ENCODE measurements at regions not wholly inside any gene's neighbourhood (a gene's known extent, or its start where the extent isn't known, plus 50 kb on each side); places are given as distances from the start of the nearest gene placed in this dataset.

DNA sequence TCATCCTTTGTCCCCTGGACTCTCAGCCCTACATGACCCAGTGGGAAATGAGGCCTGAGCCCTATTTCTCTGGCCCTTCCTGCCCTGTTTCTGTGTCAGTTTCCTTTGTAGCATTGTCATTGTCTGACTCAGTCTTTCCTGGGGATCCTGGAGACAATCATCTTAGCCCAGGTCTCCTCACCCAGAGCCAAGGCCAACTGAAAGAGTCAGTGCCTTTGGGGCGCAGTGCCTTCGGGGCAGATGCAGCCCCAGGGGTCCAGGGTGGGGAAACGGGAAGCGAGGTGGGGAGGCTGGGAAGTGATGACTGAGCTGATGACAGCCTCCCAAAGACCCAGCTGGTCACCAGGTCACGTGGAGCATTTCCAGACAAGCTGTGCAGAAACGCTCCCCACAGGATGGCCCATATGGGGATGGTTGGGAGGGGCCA, 93.3 kb upstream of the SULF2 start:
- Histone ChIP-seq H3K4me2 (ENCODE audit: insufficient read depth, low read length) (no peak overlapping the region), H3K4me3 (ENCODE audit: insufficient read depth, low read length) (no peak overlapping the region), H3K27ac (ENCODE audit: low read depth, low read length) (no peak overlapping the region), H3K4me1 (ENCODE audit: insufficient read depth, low read length) (no peaks in the 10 kb centered on the region), H2AFZ (ENCODE audit: low read length) (no peak overlapping the region), H3K27me3 (ENCODE audit: insufficient read depth, low read length) (peaks cover 13% of the 10 kb centered on the region), H3K9me3 (ENCODE audit: low read depth, low read length) (no peaks in the 10 kb centered on the region), H3K36me3 (ENCODE audit: insufficient read depth, low read length) (no peaks in the 10 kb centered on the region), H3K79me2 (ENCODE audit: insufficient read depth, low read length) (no peaks in the 10 kb centered on the region), H4K20me1 (ENCODE audit: insufficient read depth, low read length) (no peaks in the 10 kb centered on the region)
- peak; percentile 62 for DNase-seq (ENCODE audit: insufficient read length, low spot score, missing footprints)
- TF ChIP-seq, protein P1, sequence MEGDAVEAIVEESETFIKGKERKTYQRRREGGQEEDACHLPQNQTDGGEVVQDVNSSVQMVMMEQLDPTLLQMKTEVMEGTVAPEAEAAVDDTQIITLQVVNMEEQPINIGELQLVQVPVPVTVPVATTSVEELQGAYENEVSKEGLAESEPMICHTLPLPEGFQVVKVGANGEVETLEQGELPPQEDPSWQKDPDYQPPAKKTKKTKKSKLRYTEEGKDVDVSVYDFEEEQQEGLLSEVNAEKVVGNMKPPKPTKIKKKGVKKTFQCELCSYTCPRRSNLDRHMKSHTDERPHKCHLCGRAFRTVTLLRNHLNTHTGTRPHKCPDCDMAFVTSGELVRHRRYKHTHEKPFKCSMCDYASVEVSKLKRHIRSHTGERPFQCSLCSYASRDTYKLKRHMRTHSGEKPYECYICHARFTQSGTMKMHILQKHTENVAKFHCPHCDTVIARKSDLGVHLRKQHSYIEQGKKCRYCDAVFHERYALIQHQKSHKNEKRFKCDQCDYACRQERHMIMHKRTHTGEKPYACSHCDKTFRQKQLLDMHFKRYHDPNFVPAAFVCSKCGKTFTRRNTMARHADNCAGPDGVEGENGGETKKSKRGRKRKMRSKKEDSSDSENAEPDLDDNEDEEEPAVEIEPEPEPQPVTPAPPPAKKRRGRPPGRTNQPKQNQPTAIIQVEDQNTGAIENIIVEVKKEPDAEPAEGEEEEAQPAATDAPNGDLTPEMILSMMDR (IDR thresholded peaks at IDR 0.05; ENCODE audit: extremely low read depth, low read depth, low read length): no peak

DNA sequence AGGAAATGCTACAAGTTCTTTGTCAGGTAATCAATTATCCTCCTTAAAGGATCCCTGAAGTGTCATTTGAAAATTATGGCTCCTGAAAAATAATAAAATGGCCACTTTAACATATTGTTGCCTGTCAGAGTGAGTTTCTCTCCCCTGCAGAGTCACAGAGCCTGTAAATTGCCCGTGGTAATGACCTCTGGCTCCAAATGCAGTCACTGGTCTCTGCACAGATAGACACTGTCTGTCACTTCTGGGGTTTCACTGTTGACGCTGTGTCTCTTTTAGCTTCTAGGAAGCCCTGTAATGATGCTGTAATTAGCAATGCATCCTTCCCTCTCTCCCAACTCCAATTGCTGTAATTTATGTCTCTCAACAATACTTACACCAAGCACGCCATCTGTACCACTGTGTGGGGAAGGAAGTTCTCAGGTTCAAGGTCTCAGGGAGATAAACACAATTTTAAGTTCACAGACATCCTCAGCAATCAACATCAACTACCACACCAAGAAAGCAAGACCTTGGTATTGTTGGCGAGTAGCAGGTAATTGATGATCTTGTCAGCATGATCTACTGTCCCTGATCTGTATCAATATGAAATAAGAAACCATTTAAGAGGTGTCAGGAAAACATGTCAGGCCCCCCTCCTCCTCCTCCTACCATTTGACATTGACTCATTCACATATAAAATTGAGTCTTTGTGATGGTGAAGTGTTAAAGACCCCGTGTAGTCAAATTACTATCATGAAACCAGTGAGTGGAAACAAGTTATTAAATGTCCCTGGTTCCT, 91.2 kb upstream of the SULF2 start:
- Histone ChIP-seq H3K4me3 (ENCODE audit: insufficient read depth, low read length) (no peak overlapping the region), H3K27ac (ENCODE audit: low read depth, low read length) (no peak overlapping the region), H3K27me3 (ENCODE audit: insufficient read depth, low read length) (peaks cover 13% of the 10 kb centered on the region), H3K4me2 (ENCODE audit: insufficient read depth, low read length) (no peak overlapping the region), H3K79me2 (ENCODE audit: insufficient read depth, low read length) (no peaks in the 10 kb centered on the region), H2AFZ (ENCODE audit: low read length) (no peak overlapping the region), H3K4me1 (ENCODE audit: insufficient read depth, low read length) (no peaks in the 10 kb centered on the region), H3K9me3 (ENCODE audit: low read depth, low read length) (no peaks in the 10 kb centered on the region), H4K20me1 (ENCODE audit: insufficient read depth, low read length) (no peaks in the 10 kb centered on the region), H3K36me3 (ENCODE audit: insufficient read depth, low read length) (no peaks in the 10 kb centered on the region)
- DNase-seq (ENCODE audit: insufficient read length, low spot score, missing footprints): peak; percentile 21
- TF ChIP-seq, protein P1 (IDR thresholded peaks at IDR 0.05; ENCODE audit: extremely low read depth, low read depth, low read length): no peak

DNA sequence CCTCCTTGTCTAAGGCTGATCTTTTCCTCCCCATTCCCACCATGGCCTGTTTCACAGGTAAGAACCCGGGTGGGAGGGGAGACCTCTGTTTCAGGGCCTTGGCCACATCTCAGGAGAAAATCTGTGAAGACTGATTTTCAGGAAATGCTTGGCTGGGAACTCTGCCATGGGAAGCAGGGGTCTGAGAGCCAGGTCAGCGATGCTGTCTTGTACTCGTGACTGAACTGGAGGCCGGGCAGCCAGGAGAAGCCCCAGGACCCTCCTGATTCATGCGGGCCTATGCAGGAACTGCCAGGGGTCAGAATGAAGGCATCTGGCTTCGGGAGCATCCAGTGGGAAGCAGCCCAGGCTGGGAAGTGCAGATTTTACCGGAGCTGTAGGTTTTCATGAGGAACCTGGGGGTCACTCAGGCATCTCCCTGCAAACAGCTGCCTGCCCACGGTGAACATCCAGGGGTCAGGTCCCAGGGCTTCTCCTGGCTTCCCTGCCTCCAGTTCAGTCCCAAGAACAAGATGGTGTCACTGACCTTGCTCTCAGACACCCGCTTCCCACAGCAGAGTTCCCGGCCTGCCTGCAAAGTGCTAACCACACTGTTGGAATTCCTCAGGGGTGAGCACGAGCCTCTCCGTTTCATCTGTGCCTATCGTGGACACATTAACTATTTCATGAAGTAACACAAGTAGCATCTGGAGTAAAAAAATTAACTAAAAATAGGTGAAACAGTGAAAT, 90.2 kb upstream of the SULF2 start:
- no peak overlapping the region for H3K4me2 ChIP-seq (ENCODE audit: insufficient read depth, low read length)

More for the DNA sequence above, 90.2 kb upstream of the SULF2 start:
- Histone ChIP-seq H3K4me1 (ENCODE audit: insufficient read depth, low read length) (no peaks in the 10 kb centered on the region), H3K27me3 (ENCODE audit: insufficient read depth, low read length) (peaks cover 13% of the 10 kb centered on the region), H3K27ac (ENCODE audit: low read depth, low read length) (no peak overlapping the region), H2AFZ (ENCODE audit: low read length) (no peak overlapping the region), H3K9me3 (ENCODE audit: low read depth, low read length) (no peaks in the 10 kb centered on the region), H3K79me2 (ENCODE audit: insufficient read depth, low read length) (no peaks in the 10 kb centered on the region), H3K36me3 (ENCODE audit: insufficient read depth, low read length) (no peaks in the 10 kb centered on the region), H3K4me3 (ENCODE audit: insufficient read depth, low read length) (no peak overlapping the region), H4K20me1 (ENCODE audit: insufficient read depth, low read length) (no peaks in the 10 kb centered on the region)
- TF ChIP-seq, protein P1 (IDR thresholded peaks at IDR 0.05; ENCODE audit: extremely low read depth, low read depth, low read length): no peak
- peak; percentile 48 for DNase-seq (ENCODE audit: insufficient read length, low spot score, missing footprints)

All from osteoblast (primary cell).